GM12878 (cell line): ENCODE measurements at regions not wholly inside any gene's neighbourhood (a gene's known extent, or its start where the extent isn't known, plus 50 kb on each side); places are given as distances from the start of the nearest gene placed in this dataset.

Experiments used
- ATAC-seq: fragments of 200-7000 bp; cut with Tn5 transposase; 3 replicates; pipeline ENCODE4 v1.9.1; 2020; ENCODE audit warnings: mild to moderate bottlenecking, moderate library complexity
- BruUV-seq: library from RNA; stranded (reverse); fragments of 400-500 nt; replicated peaks from 2 replicates; lab custom pipeline; 2021; lab: Mats Ljungman, UMichigan
- CTCF ChIA-PET: fragments of 300-600 bp; sonication (Branson Sonifier 250); formaldehyde crosslinking; extraction: SDS; loops from one replicate; lab custom pipeline; 2021; ENCODE audit warnings: inconsistent platforms; lab: Yijun Ruan, JAX
- POLR2A ChIA-PET: fragments of 350-600 bp; formaldehyde crosslinking; extraction: SDS; loops from one replicate; lab custom pipeline; 2021; ENCODE audit warnings: inconsistent platforms; lab: Charles Lee
- RAD21 ChIA-PET: fragments of 300-600 bp; sonication (Branson Sonifier 250); formaldehyde crosslinking; loops from one replicate; lab custom pipeline; 2023; ENCODE audit warnings: antibody characterized with exemption; ENCODE audit not compliant: unreplicated experiment; lab: Charles Lee
- SMC1A ChIA-PET: fragments of 300-600 bp; sonication (Branson Sonifier 250); formaldehyde crosslinking; loops from one replicate; lab custom pipeline; 2023; ENCODE audit not compliant: unreplicated experiment, uncharacterized antibody; lab: Charles Lee
- DNase-seq: peaks from one replicate; pipeline ENCODE4 v3.0.0-alpha.2; 2011; ENCODE audit warnings: low read depth, low spot score
- FAIRE-seq: peaks from 3 replicates; lab custom pipeline; 2011; peaks lifted over from hg19 to GRCh38; lab: Jason Lieb, UNC
- H2AFZ ChIP-seq: 2 replicates; pipeline ENCODE4 v1.6.0; 2011; ENCODE audit warnings: low read depth, low read length, control low read depth; ENCODE audit not compliant: control insufficient read depth
- H3K27ac ChIP-seq: 2 replicates; pipeline ENCODE4 v1.5.1; 2011; ENCODE audit warnings: control low read depth; ENCODE audit not compliant: control insufficient read depth, insufficient read depth
- H3K27me3 ChIP-seq, 2 experiments: replicated peaks in 1 of 2; 2 replicates each; pipeline versions ENCODE4 v1.6.0 to v1.6.1; 2011; ENCODE audit warnings: low read length in 1 of 2; ENCODE audit not compliant: control insufficient read depth in 2 of 2, insufficient read depth in 2 of 2
- H3K36me3 ChIP-seq, 2 experiments: 2 replicates each; pipeline ENCODE4 v1.5.1; 2011; ENCODE audit warnings: low read length in 1 of 2; ENCODE audit not compliant: control insufficient read depth in 2 of 2, insufficient read depth in 2 of 2
- H3K4me1 ChIP-seq: 2 replicates; pipeline ENCODE4 v1.6.1; 2011; ENCODE audit warnings: mild to moderate bottlenecking, low read length, moderate library complexity, mixed read lengths; ENCODE audit not compliant: control insufficient read depth, insufficient read depth
- H3K4me2 ChIP-seq: 2 replicates; pipeline ENCODE4 v1.6.0; 2011; ENCODE audit warnings: control low read depth; ENCODE audit not compliant: control insufficient read depth, insufficient read depth
- H3K4me3 ChIP-seq: fragments of 200-600 bp; sonication (generic); 2 replicates; pipeline ENCODE4 v1.5.1; 2016
- H3K79me2 ChIP-seq: 2 replicates; pipeline ENCODE4 v1.6.0; 2011; ENCODE audit warnings: low read length; ENCODE audit not compliant: control insufficient read depth, insufficient read depth
- H3K9ac ChIP-seq: 2 replicates; pipeline ENCODE4 v1.8.0; 2011; ENCODE audit warnings: low read length, control low read depth, mixed read lengths; ENCODE audit not compliant: control insufficient read depth, insufficient read depth
- H3K9me3 ChIP-seq: replicated peaks from 3 replicates; pipeline ENCODE4 v1.5.1; 2011; ENCODE audit warnings: mild to moderate bottlenecking, low read length; ENCODE audit not compliant: control insufficient read depth, insufficient read depth
- H4K20me1 ChIP-seq: 2 replicates; pipeline ENCODE4 v1.6.0; 2011; ENCODE audit not compliant: control insufficient read depth, insufficient read depth
- BHLHE40 ChIP-seq, 2 experiments: fragments of 450-650 bp in 1 of 2; IDR thresholded peaks; 2 replicates each; pipeline ENCODE4 v1.6.1; 2011 to 2017; ENCODE audit warnings: low read depth in 2 of 2, borderline replicate concordance in 1 of 2, improper control_type of control experiment in 1 of 2, low read length in 1 of 2, mild to moderate bottlenecking in 1 of 2
- CREB1 ChIP-seq: IDR thresholded peaks from 2 replicates; pipeline ENCODE4 v1.6.1; 2012; ENCODE audit warnings: low read depth, mild to moderate bottlenecking, inconsistent platforms
- RUNX3 ChIP-seq: IDR thresholded peaks from 2 replicates; pipeline ENCODE4 v1.6.1; 2012; ENCODE audit warnings: low read length, inconsistent platforms
- SPI1 ChIP-seq: IDR thresholded peaks from 2 replicates; pipeline ENCODE4 v1.6.1; 2011; ENCODE audit warnings: low read depth, mild to moderate bottlenecking, low read length, moderate library complexity, borderline replicate concordance; ENCODE audit not compliant: insufficient read depth
- YY1 ChIP-seq: IDR thresholded peaks from 2 replicates; pipeline ENCODE4 v1.6.1; 2011; ENCODE audit warnings: low read depth, mild to moderate bottlenecking, low read length
- WGBS: methylation state at CpG from one replicate; pipeline ENCODE4 v1.1.6; 2016; ENCODE audit warnings: low lambda C conversion rate; ENCODE audit not compliant: insufficient replicate concordance, insufficient coverage; ENCODE audit errors: missing lambda C conversion rate; 5-methylcytosine and 5-hydroxymethylcytosine counted together
- in situ Hi-C: fragments of 300-500 bp; cut with MboI; formaldehyde crosslinking; loops from 9 replicates; pipeline ENCODE4 v1.14.3; 2018; ENCODE audit warnings: mixed read lengths
- intact Hi-C: fragments of 100-400 bp; cut with micrococcal nuclease; formaldehyde crosslinking; loops from one replicate; pipeline ENCODE4 v1.14.2; 2022; ENCODE audit not compliant: unreplicated experiment
- TF ChIP-seq, protein P1 (sequence below): IDR thresholded peaks from 2 replicates; pipeline ENCODE4 v1.6.1; 2011; ENCODE audit warnings: borderline replicate concordance, low read depth, mild to moderate bottlenecking, moderate library complexity, low read length; ENCODE audit not compliant: insufficient read depth, poor library complexity, severe bottlenecking
- TF ChIP-seq, protein P2 (sequence below): IDR thresholded peaks from 2 replicates; pipeline ENCODE4 v1.6.1; 2011; ENCODE audit warnings: mild to moderate bottlenecking, low read depth, low read length, moderate library complexity; ENCODE audit not compliant: insufficient replicate concordance
- TF ChIP-seq, protein P3 (sequence below): fragments of 450-650 bp; formaldehyde crosslinking; IDR thresholded peaks from 2 replicates; pipeline ENCODE4 v1.5.0; 2022; ENCODE audit warnings: mild to moderate bottlenecking, missing genetic modification characterization

DNA sequence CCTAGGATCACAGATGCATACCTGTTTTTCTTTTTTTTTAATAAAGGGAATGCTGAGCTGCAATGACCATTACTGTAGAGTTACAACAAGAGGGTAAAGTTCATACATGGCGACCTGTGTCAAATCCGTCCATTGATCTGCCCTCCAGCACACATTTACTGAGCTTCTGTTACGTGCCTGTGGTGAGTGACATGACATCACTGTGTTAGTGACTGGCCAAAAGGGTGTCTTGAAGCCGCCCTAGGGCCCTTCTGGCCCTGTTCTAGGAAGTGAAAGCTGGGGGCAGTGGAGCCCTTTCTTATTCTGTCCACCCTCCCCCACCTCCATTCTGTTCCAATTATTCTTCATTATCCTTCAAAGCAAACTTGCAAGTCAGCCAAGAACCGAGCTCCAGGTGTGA, 66.3 kb downstream of the ZIC5 start:
- no peak overlapping the region for H3K4me3 ChIP-seq
- no peak for FAIRE-seq
- H3K27ac ChIP-seq = no peak overlapping the region
- intact Hi-C loops = no loop called here
- H4K20me1 ChIP-seq = no peaks in the 10 kb centered on the region
- H3K9ac ChIP-seq = no peak overlapping the region
- BruUV-seq = no TSS peak
- WGBS = 32% methylated on average over 5 of the region's 5 CpGs
- no peak overlapping the region for H3K4me2 ChIP-seq
- no peaks in the 10 kb centered on the region for H3K9me3 ChIP-seq
- H3K36me3 ChIP-seq = no peaks in the 10 kb centered on the region
- H3K27me3 ChIP-seq = peaks cover 0 to 3% of the 10 kb centered on the region in 2 experiments; a peak in 1 of 4 replicates
- ChIA-PET CTCF (interaction anchor here (0.7 to 1.0 kb wide), 3 partner anchors 11 to 247 kb away, joined by 3 read pairs; no protein-coding TSS in a partner anchor), POLR2A (no interaction called here)
- DNase-seq = no peak
- 0 out of 2 replicates have a peak, but pooled peaks have one; percentile 21 for TF ChIP-seq RUNX3
- TF ChIP-seq CREB1 = 0 out of 2 replicates have a peak, but pooled peaks have one; percentile 31
- TF ChIP-seq SPI1 = peak; percentile 22; the same call in 1 of the 2 replicates
- no peak for TF ChIP-seq BHLHE40 (IDR thresholded peaks at IDR 0.05; ENCODE audit: borderline replicate concordance in 1 of 2, low read depth in 2 of 2, low read length in 1 of 2)
- TF ChIP-seq, all 136 proteins: peak for 3
- ChIA-PET SMC1A (interaction anchor here (0.6 to 1.3 kb wide), 4 partner anchors 11 to 595 kb away, joined by 3 to 4 read pairs (median 3); no protein-coding TSS in a partner anchor), RAD21 (no interaction called here)
- Histone ChIP-seq H3K4me1 (no peaks in the 10 kb centered on the region), H3K79me2 (no peaks in the 10 kb centered on the region), H2AFZ (no peak overlapping the region)
- peak; percentile 66 for ATAC-seq
- in situ Hi-C loops = no loop called here

DNA sequence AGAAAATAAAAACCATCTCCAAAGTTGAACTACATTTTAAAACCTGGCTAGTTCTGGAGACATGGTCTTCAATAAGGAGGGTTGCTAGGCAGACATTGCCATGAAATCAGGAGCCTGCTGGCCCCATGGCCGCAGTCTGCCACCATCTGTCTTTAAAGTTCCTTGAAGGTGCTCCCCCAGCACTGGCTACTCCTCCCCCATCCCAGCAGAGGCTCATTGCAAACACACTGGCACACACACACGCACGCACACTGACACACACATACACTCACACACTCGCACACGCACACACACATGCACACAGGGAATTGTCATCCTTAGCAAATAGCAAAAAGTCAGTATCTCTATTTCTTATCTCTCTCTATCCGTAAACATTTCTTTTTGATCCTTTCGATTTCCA, 68.4 kb downstream of the ZIC5 start:
- WGBS = 62% methylated on average over 7 of the region's 7 CpGs
- ChIA-PET SMC1A (no interaction called here), CTCF (interaction anchor here (1.4 kb wide), 1 partner anchor 332 kb away, joined by 4 read pairs; no protein-coding TSS in a partner anchor), POLR2A (no interaction called here), RAD21 (no interaction called here)
- H4K20me1 ChIP-seq = no peaks in the 10 kb centered on the region
- FAIRE-seq = no peak
- no peak overlapping the region for H3K27ac ChIP-seq
- H3K27me3 ChIP-seq = peaks cover 0 to 3% of the 10 kb centered on the region in 2 experiments; a peak in 1 of 4 replicates
- no peak overlapping the region for H3K4me2 ChIP-seq
- H3K36me3 ChIP-seq = no peaks in the 10 kb centered on the region
- no peak for DNase-seq
- H3K9ac ChIP-seq = no peak overlapping the region
- intact Hi-C loops = loop anchor here (5.0 kb wide), 1 partner anchor 609 kb away; no protein-coding TSS in a partner anchor
- no TSS peak for BruUV-seq
- in situ Hi-C loops = no loop called here
- no peak overlapping the region for H3K4me3 ChIP-seq
- no peaks in the 10 kb centered on the region for H3K79me2 ChIP-seq
- ATAC-seq = no peak
- H2AFZ ChIP-seq = no peak overlapping the region
- no peaks in the 10 kb centered on the region for H3K9me3 ChIP-seq
- no peaks in the 10 kb centered on the region for H3K4me1 ChIP-seq
- TF ChIP-seq, protein P1, sequence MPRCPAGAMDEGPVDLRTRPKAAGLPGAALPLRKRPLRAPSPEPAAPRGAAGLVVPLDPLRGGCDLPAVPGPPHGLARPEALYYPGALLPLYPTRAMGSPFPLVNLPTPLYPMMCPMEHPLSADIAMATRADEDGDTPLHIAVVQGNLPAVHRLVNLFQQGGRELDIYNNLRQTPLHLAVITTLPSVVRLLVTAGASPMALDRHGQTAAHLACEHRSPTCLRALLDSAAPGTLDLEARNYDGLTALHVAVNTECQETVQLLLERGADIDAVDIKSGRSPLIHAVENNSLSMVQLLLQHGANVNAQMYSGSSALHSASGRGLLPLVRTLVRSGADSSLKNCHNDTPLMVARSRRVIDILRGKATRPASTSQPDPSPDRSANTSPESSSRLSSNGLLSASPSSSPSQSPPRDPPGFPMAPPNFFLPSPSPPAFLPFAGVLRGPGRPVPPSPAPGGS = peak; percentile 96
- TF ChIP-seq, protein P2, sequence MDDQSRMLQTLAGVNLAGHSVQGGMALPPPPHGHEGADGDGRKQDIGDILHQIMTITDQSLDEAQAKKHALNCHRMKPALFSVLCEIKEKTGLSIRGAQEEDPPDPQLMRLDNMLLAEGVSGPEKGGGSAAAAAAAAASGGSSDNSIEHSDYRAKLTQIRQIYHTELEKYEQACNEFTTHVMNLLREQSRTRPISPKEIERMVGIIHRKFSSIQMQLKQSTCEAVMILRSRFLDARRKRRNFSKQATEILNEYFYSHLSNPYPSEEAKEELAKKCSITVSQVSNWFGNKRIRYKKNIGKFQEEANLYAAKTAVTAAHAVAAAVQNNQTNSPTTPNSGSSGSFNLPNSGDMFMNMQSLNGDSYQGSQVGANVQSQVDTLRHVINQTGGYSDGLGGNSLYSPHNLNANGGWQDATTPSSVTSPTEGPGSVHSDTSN = peak; percentile 48
- TF ChIP-seq, protein P3, sequence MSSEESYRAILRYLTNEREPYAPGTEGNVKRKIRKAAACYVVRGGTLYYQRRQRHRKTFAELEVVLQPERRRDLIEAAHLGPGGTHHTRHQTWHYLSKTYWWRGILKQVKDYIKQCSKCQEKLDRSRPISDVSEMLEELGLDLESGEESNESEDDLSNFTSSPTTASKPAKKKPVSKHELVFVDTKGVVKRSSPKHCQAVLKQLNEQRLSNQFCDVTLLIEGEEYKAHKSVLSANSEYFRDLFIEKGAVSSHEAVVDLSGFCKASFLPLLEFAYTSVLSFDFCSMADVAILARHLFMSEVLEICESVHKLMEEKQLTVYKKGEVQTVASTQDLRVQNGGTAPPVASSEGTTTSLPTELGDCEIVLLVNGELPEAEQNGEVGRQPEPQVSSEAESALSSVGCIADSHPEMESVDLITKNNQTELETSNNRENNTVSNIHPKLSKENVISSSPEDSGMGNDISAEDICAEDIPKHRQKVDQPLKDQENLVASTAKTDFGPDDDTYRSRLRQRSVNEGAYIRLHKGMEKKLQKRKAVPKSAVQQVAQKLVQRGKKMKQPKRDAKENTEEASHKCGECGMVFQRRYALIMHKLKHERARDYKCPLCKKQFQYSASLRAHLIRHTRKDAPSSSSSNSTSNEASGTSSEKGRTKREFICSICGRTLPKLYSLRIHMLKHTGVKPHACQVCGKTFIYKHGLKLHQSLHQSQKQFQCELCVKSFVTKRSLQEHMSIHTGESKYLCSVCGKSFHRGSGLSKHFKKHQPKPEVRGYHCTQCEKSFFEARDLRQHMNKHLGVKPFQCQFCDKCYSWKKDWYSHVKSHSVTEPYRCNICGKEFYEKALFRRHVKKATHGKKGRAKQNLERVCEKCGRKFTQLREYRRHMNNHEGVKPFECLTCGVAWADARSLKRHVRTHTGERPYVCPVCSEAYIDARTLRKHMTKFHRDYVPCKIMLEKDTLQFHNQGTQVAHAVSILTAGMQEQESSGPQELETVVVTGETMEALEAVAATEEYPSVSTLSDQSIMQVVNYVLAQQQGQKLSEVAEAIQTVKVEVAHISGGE (CRISPR knock-in tag) = no peak
- no peak for TF ChIP-seq RUNX3
- no peak for TF ChIP-seq YY1
